GM12875 (cell line): ENCODE measurements at regions not wholly inside any gene's neighbourhood (a gene's known extent, or its start where the extent isn't known, plus 50 kb on each side); places are given as distances from the start of the nearest gene placed in this dataset.

Experiments
- H3K4me3 ChIP-seq: one replicate; pipeline ENCODE4 v1.5.1; 2011; ENCODE audit warnings: low read depth, low read length, control low read depth
- TF ChIP-seq, protein P1 (sequence below): IDR thresholded peaks from 2 replicates; pipeline ENCODE4 v1.5.1; 2011; ENCODE audit warnings: low read depth, mild to moderate bottlenecking, control low read depth, inconsistent platforms, low read length, moderate library complexity, borderline replicate concordance; ENCODE audit not compliant: insufficient read depth

DNA sequence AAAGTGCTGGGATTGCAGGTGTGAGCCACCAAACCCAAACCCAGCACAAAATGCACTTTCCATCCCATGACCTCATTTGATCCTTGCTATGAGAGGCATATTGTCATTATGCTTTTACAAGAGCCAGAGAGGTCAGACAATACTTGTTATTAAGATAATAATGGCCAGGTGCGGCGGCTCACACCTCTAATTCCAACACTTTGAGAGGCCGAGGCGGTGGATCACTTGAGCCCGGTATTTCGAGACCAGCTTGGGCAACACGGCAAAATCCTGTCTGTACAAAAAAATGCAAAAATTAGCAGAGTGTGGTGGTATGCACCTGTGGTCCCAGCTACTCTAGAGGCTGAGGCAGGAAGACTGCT lies 55.9 kb upstream of the IL17B start:
- TF ChIP-seq, protein P1, sequence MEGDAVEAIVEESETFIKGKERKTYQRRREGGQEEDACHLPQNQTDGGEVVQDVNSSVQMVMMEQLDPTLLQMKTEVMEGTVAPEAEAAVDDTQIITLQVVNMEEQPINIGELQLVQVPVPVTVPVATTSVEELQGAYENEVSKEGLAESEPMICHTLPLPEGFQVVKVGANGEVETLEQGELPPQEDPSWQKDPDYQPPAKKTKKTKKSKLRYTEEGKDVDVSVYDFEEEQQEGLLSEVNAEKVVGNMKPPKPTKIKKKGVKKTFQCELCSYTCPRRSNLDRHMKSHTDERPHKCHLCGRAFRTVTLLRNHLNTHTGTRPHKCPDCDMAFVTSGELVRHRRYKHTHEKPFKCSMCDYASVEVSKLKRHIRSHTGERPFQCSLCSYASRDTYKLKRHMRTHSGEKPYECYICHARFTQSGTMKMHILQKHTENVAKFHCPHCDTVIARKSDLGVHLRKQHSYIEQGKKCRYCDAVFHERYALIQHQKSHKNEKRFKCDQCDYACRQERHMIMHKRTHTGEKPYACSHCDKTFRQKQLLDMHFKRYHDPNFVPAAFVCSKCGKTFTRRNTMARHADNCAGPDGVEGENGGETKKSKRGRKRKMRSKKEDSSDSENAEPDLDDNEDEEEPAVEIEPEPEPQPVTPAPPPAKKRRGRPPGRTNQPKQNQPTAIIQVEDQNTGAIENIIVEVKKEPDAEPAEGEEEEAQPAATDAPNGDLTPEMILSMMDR: no peak
- H3K4me3 ChIP-seq: no peak overlapping the region

DNA sequence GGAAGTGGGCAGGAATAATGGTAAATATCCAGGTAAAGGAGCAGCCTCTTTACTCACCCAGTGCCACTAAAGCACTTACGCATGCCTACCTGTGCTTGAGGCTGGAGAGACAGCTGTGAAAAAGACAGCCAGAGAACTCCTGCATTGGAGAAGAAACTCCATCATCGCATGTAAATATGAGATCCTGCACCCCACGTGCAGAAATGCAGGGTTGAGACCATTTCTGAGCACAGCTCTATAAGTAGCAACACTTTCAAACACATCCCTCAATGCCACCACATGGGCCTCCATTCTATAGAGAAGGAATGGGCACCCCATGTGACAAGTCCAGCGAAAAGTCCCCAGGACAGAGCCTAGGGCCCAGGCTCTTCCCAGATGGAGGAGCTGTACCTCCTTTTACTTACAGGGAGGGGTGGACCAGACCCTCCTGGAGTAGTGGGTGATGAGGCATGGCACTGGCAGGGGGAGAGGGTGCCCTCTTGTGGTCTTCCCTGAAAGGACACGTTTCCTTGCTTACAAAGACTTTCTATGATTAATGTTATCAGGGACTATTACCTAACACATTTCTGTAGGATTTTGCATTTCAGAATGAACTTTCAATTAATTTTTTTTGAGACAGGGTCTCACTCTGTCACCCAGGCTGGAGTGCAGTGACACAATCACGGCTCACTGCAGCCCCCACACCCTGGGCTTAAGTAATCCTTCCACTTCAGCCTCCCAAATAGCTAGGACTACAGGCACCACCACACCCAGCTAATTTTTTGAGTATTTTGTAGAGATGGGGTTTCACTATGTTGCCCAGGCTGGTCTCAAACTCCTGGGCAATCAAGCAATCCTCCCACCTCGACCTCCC lies 55.3 kb upstream of the IL17B start:
- TF ChIP-seq, protein P1: peak; percentile 80
- no peak overlapping the region for H3K4me3 ChIP-seq

DNA sequence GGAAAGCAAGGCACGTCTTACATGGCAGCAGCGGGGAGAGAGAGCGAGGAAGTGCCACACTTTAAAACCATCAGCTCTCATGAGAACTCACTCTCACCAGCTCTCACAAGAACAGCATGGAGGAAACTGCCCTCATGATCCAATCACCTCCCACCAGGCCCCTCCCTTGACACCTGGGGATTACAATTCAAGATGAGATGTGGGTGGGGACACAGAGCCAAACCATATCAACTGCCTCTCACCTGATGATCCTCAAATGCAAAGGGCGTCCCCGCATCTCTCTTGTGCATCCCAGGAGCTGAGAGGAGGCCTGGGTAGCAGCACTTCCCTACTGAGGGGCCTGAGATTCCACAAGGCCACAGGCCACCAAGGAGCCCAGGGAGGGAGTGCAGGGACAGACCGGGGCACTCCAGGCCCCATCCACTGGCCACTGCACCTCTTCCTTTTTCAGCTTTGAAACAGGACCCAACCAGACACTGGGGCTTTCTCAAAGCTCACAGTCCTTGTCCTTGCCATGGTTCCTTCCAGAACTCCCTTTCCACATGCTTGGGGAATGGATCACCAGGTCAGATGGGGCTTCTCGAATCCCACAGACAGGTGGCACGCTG lies 54.5 kb upstream of the IL17B start:
- no peak overlapping the region for H3K4me3 ChIP-seq
- TF ChIP-seq, protein P1: no peak

DNA sequence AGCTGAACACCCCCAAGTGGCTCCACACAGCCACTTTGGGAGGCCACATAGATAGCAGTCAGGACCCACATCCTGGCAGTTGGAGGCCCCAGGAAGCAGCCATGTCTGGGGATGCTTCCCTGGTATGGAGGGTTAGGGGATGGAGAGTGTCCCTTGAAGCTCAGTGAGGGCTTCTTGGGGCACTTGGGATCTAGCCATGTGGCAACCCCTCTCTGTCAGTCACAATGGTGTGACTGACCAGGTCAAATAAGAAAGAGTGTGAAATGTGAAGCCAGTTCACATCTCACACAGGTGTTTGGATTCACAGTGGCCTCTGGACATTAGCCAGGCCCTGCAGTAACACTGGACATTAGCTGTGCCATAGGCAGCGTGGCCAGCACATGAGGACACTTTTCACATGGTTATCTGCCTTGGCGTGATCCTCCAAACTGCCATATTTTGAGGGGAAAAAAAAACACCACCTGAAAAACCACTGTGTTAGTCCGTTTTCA lies 53.9 kb upstream of the IL17B start:
- TF ChIP-seq, protein P1: no peak
- no peak overlapping the region for H3K4me3 ChIP-seq

DNA sequence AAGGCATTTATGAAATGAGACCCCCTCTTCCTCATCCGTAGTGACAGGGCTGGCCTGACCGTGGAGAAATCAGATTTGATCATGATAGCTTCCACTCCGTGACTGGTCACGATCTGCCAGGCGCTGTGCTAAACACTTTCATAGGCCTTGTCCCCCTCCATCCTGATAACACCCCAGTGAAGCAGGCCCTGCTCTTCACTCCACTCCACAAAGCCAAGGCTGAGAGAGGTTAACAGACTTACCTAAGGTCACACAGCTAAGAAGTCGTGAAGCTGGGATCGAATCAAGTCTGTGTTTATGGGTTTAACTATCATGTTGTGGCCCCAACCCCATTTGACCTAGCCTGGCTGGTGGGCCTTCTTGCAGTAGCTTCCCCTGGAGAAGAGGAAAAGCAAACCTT lies 53.3 kb upstream of the IL17B start:
- no peak overlapping the region for H3K4me3 ChIP-seq
- TF ChIP-seq, protein P1: no peak

DNA sequence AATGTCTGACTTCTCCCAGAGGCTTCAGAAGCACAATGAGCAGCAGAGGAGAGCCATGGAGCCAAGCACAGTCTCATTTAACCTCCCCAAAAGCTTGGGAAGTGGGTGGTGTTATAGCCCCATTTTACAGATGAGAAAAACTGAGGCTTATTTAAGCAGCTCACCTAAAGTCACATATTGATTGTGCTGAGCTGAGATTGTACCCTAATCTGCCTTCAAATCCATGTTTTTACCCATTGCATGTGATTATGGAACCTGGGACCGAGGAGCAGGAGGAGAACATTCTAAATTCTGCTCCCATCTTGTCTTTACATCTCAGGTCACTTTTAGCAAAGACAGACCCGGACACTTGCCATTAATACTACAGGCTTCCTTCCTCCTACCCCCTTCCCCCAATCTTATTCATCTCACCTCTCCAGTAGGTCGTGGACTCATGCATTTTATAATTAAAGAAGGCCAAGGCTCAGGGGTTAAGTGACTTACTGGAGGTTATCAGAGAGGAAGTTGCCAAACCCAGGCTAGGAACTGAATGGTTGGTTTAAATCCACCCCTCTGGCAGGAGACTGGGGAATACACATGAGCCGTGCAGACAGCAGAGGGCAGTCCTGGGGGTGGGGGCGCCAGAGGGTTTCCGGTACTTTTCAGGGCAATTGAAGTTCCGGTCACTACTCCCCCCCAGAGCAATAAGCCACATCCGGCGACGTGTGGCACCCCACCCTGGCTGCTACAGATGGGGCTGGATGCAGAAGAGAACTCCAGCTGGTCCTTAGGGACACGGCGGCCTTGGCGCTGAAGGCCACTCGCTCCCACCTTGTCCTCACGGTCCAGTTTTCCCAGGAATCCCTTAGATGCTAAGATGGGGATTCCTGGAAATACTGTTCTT lies 51.0 kb upstream of the IL17B start:
- H3K4me3 ChIP-seq: no peak overlapping the region
- TF ChIP-seq, protein P1: no peak
